Panc1 (cell line): ENCODE measurements at regions not wholly inside any gene's neighbourhood (a gene's known extent, or its start where the extent isn't known, plus 50 kb on each side); places are given as distances from the start of the nearest gene placed in this dataset.

ENCODE experiments used
- ATAC-seq: fragments of 200-7000 bp; cut with Tn5 transposase; 2 replicates; pipeline ENCODE4 v1.9.1; 2020; ENCODE audit warnings: mild to moderate bottlenecking, moderate library complexity
- BruUV-seq: library from RNA; stranded (reverse); fragments of 400-500 nt; replicated peaks from 2 replicates; lab custom pipeline; 2021; lab: Mats Ljungman, UMichigan
- CTCF ChIA-PET: fragments of 300-600 bp; sonication (Branson Sonifier 250); formaldehyde crosslinking; loops from one replicate; lab custom pipeline; 2022; ENCODE audit warnings: antibody characterized with exemption; lab: Charles Lee
- POLR2A ChIA-PET: fragments of 300-600 bp; sonication (Branson Sonifier 250); formaldehyde crosslinking; loops from one replicate; lab custom pipeline; 2022; ENCODE audit warnings: antibody characterized with exemption; lab: Charles Lee
- DNase-seq: peaks from one replicate; pipeline ENCODE4 v3.0.0-alpha.2; 2010; ENCODE audit warnings: low read depth, low spot score
- H3K27ac ChIP-seq: 2 replicates; pipeline ENCODE4 v1.5.1; 2011; ENCODE audit warnings: mild to moderate bottlenecking, low read length, inconsistent platforms
- H3K27me3 ChIP-seq: fragments of 200-500 bp; sonication (Bioruptor generic); 2 replicates; pipeline ENCODE4 v1.6.0; 2014; ENCODE audit warnings: low read length, inconsistent platforms; ENCODE audit not compliant: control insufficient read depth, insufficient read depth
- H3K36me3 ChIP-seq: fragments of 200-500 bp; sonication (Bioruptor generic); 2 replicates; pipeline ENCODE4 v1.5.1; 2014; ENCODE audit warnings: inconsistent platforms, mild to moderate bottlenecking, low read length, moderate library complexity; ENCODE audit not compliant: control insufficient read depth, insufficient read depth
- H3K4me1 ChIP-seq: 2 replicates; pipeline ENCODE4 v1.5.1; 2011; ENCODE audit warnings: inconsistent platforms, mild to moderate bottlenecking, low read length, moderate library complexity; ENCODE audit not compliant: control insufficient read depth, insufficient read depth
- H3K4me3 ChIP-seq, 2 experiments: 2 replicates each; pipeline ENCODE4 v1.5.1; 2011 to 2012; ENCODE audit warnings: low read depth in 2 of 2, low read length in 2 of 2, mild to moderate bottlenecking in 2 of 2, inconsistent platforms in 1 of 2, moderate library complexity in 1 of 2
- H3K9me3 ChIP-seq: fragments of 200-500 bp; sonication (Bioruptor generic); 2 replicates; pipeline ENCODE4 v1.5.1; 2014; ENCODE audit warnings: low read depth, mild to moderate bottlenecking, inconsistent platforms, low read length, moderate library complexity; ENCODE audit not compliant: control insufficient read depth, insufficient read depth
- POLR2AphosphoS5 ChIP-seq: IDR thresholded peaks from 2 replicates; pipeline ENCODE4 v1.6.1; 2012; ENCODE audit warnings: mild to moderate bottlenecking, low read depth, low read length, moderate library complexity
- SIN3A ChIP-seq: IDR thresholded peaks from 2 replicates; pipeline ENCODE4 v1.6.1; 2012; ENCODE audit warnings: low read depth, mild to moderate bottlenecking, low read length, moderate library complexity, borderline replicate concordance; ENCODE audit not compliant: insufficient read depth
- TCF7L2 ChIP-seq: IDR thresholded peaks from 2 replicates; pipeline ENCODE4 v1.6.1; 2011; ENCODE audit warnings: mild to moderate bottlenecking, low read depth, low read length, inconsistent platforms
- in situ Hi-C: cut with HindIII; loops from 2 replicates; pipeline ENCODE4 v1.10.0; 2016; ENCODE audit warnings: low sequenced_read_pairs, low pct_unique_long_range_greater_than_20kb
- intact Hi-C: fragments of 100-400 bp; cut with micrococcal nuclease; formaldehyde crosslinking; loops from one replicate; pipeline ENCODE4 v1.10.0; 2022; ENCODE audit not compliant: unreplicated experiment
- TF ChIP-seq, protein P1 (sequence below), 2 experiments: IDR thresholded peaks; 2 replicates each; pipeline ENCODE4 v1.6.1; 2011 to 2012; ENCODE audit warnings: low read depth in 2 of 2, control low read depth in 1 of 2, low read length in 1 of 2, mild to moderate bottlenecking in 1 of 2, moderate library complexity in 1 of 2; ENCODE audit not compliant: insufficient read depth in 1 of 2
- TF ChIP-seq, protein P2 (sequence below): fragments of 450-650 bp; IDR thresholded peaks from 2 replicates; pipeline ENCODE4 v1.5.1; 2017; ENCODE audit warnings: mild to moderate bottlenecking

DNA sequence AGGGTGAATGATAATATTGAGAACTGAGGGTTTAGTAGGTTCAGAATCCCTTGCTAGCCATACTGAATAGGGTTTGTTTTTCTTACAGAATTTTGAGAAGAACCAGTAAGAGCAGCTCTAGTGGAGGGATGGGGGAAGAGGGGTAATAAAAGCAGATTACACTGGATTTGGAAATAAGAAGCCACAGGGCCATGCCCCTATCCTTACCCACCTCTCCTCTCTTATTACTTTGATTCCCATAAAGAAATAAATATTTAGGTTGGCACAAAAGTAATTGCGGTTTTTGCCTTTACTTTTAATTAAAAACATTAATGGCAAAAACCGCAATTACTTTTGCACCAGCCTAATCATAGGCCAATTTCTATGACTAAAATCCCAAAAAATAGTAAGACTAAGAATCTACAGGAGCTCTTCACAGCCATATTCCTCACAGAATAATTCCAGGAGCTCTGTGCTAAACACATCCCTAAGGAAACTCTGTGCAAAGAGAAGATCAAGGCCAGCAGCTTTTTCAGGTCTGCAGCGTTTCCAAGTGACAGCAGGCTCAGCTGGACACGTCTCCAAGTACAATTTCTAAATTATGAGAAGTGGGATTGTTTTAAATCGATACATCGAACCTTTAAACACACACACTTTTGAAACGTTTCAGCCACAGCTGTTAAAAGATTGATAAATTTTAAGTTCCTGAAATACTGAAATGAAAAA lies 58.4 kb upstream of the RTN4 start:
- H3K4me1 ChIP-seq: peaks cover 43% of the 10 kb centered on the region
- TF ChIP-seq SIN3A (no peak), POLR2AphosphoS5 (no peak), TCF7L2 (no peak)
- TF ChIP-seq, protein P1, sequence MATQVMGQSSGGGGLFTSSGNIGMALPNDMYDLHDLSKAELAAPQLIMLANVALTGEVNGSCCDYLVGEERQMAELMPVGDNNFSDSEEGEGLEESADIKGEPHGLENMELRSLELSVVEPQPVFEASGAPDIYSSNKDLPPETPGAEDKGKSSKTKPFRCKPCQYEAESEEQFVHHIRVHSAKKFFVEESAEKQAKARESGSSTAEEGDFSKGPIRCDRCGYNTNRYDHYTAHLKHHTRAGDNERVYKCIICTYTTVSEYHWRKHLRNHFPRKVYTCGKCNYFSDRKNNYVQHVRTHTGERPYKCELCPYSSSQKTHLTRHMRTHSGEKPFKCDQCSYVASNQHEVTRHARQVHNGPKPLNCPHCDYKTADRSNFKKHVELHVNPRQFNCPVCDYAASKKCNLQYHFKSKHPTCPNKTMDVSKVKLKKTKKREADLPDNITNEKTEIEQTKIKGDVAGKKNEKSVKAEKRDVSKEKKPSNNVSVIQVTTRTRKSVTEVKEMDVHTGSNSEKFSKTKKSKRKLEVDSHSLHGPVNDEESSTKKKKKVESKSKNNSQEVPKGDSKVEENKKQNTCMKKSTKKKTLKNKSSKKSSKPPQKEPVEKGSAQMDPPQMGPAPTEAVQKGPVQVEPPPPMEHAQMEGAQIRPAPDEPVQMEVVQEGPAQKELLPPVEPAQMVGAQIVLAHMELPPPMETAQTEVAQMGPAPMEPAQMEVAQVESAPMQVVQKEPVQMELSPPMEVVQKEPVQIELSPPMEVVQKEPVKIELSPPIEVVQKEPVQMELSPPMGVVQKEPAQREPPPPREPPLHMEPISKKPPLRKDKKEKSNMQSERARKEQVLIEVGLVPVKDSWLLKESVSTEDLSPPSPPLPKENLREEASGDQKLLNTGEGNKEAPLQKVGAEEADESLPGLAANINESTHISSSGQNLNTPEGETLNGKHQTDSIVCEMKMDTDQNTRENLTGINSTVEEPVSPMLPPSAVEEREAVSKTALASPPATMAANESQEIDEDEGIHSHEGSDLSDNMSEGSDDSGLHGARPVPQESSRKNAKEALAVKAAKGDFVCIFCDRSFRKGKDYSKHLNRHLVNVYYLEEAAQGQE (IDR thresholded peaks at IDR 0.05; ENCODE audit: insufficient read depth in 1 of 2, low read depth in 2 of 2, low read length in 1 of 2): no peak
- TF ChIP-seq, protein P2, sequence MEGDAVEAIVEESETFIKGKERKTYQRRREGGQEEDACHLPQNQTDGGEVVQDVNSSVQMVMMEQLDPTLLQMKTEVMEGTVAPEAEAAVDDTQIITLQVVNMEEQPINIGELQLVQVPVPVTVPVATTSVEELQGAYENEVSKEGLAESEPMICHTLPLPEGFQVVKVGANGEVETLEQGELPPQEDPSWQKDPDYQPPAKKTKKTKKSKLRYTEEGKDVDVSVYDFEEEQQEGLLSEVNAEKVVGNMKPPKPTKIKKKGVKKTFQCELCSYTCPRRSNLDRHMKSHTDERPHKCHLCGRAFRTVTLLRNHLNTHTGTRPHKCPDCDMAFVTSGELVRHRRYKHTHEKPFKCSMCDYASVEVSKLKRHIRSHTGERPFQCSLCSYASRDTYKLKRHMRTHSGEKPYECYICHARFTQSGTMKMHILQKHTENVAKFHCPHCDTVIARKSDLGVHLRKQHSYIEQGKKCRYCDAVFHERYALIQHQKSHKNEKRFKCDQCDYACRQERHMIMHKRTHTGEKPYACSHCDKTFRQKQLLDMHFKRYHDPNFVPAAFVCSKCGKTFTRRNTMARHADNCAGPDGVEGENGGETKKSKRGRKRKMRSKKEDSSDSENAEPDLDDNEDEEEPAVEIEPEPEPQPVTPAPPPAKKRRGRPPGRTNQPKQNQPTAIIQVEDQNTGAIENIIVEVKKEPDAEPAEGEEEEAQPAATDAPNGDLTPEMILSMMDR: no peak
- no peak overlapping the region for H3K4me3 ChIP-seq
- DNase-seq (no peak), ATAC-seq (no peak)
- ChIA-PET CTCF (no interaction called here), POLR2A (no interaction called here)
- H3K27ac ChIP-seq: peak overlapping the region; percentile 73
- no peaks in the 10 kb centered on the region for H3K36me3 ChIP-seq
- no peaks in the 10 kb centered on the region for H3K27me3 ChIP-seq
- in situ Hi-C loops (no loop called here), intact Hi-C loops (loop anchor here (5.0 kb wide), 1 partner anchor 56 kb away; the partner anchor contains the start of gene RTN4)
- BruUV-seq: no TSS peak
- H3K9me3 ChIP-seq: no peaks in the 10 kb centered on the region

DNA sequence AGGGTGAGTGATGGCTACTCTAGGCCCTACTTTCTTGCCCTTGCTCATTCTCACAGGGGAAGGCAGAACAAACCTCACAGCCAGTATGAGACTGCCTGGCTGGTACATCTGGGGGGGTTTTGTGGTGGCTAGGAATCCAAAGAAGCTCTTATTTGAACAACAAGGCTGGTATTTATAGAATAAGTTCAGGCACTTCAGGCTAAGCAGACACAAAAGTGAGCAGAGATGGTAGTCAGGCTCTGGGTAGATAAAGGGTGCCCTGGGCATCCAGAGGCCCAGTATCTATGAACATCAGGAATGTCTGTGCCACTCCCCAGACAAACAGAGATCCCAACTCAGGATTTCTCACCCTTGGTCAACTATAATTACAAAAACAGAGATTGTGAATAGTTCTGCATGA lies 57.2 kb upstream of the RTN4 start:
- TF ChIP-seq, protein P2: no peak
- no peak for TF ChIP-seq SIN3A
- no peak for TF ChIP-seq POLR2AphosphoS5
- no peak for TF ChIP-seq TCF7L2
- TF ChIP-seq, protein P1 (IDR thresholded peaks at IDR 0.05; ENCODE audit: insufficient read depth in 1 of 2, low read depth in 2 of 2, low read length in 1 of 2): no peak
- Histone ChIP-seq H3K4me1 (peaks cover 42% of the 10 kb centered on the region), H3K4me3 (no peak overlapping the region), H3K9me3 (no peaks in the 10 kb centered on the region), H3K27me3 (no peaks in the 10 kb centered on the region), H3K36me3 (no peaks in the 10 kb centered on the region), H3K27ac (peak overlapping the region; percentile 32; the same call in 1 of the 2 replicates)
- no TSS peak for BruUV-seq
- POLR2A ChIA-PET: interaction anchor here (1.3 kb wide), 1 partner anchor 57 kb away, joined by 3 read pairs; the partner anchor contains the start of gene RTN4
- DNase-seq: no peak
- in situ Hi-C loops: no loop called here
- intact Hi-C loops: loop anchor here (5.0 kb wide), 1 partner anchor 55 kb away; the partner anchor contains the start of gene RTN4
- CTCF ChIA-PET: no interaction called here
- no peak for ATAC-seq
